CD4-positive, alpha-beta T cell treated with Interferon alpha-2 for 1 hour (primary cell): ENCODE measurements at regions not wholly inside any gene's neighbourhood (a gene's known extent, or its start where the extent isn't known, plus 50 kb on each side); places are given as distances from the start of the nearest gene placed in this dataset.
"Not testable (repeated sequence)": the region's sequence is repeated elsewhere in the genome, so short reads cannot be mapped to it uniquely, and the experiment has no call there.

Source experiments
- DNase-seq, 2 donors: peaks; one replicate each; pipeline ENCODE4 v3.0.0-alpha.2; 2020 to 2022

GRCh38 chr20:22529150-22530019 lies 55.0 kb downstream of the FOXA2 start:
- DNase-seq, result no peak

DNA sequence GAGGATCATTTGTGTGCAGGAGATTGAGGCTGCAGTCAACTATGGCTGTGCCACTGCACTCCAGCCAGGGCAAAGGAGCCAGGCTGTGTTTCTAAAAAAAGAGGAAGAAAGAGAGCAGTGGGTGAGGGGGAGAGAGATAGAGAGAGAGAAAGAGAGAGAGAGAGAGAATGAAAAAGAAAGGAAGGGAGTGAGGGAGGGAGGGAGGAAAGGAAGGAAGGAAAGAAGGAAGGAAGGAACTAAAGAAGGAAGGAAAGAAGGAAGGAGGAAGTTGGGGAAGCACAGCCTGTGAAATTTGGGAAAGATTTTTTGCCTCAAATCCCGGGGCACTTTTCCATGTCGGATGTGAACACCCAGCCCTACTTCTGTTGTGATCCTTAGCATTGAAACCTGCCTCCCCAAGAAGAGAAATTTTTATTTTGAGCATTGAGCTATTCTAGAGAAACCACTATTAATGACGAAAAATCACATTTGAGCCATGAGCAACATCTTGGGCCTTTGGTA lies 57.8 kb downstream of the FOXA2 start:
- DNase-seq, result no peak

DNA sequence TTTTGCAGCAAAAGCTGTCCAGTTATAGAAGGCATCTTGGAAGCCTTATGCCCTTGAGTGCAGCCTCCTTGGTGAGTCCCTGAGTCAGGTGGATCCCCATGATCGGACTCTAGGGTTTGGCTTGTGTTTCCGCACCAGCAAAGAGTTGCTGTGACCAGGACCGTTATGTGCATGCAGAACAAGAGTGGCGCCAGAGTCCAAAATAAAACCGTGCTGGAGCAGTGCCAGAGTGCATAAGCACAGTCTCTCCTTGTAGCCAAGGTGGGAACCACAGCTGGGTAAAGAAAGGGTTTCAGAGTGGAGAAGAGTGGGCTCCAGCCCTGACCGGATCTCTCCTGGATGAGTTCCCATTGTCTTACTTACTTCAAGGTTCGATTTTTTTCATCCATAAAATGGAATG lies 58.6 kb downstream of the FOXA2 start:
- no peak for DNase-seq

- DNase-seq, result no peak
These were observed 59.1 kb downstream of the FOXA2 start for GRCh38 chr20:22525069-22525820.

DNA sequence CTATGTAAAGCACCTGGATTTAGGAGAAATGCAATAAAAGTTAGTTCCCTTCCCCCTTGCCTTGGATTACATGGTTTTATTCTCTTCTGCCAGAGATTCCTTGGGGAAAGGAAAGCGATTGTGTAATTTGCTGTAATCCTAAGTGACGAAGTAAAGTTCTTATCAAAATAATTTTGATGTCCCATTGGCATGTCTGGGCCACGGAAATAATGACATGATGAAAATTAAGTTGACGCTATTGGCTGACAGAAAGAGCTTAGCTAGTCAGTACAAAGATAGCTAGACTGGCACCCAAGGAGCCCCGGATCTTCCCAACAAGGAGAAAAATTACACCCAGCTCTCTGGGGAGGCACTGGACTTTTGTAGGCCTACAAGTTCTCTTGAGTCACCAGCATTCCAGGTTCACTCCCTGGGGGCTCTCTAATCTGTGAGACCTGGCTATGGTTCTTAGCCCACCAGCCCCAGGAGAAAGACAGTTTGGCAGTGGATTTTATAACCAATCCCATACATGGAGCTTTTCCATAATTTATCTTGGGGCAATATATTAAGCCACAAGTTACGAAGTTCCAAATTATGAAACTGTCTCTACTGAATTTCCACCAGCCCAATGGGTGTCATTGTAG lies 59.9 kb downstream of the FOXA2 start:
- no peak for DNase-seq

GRCh38 chr20:22523499-22524392 lies 60.6 kb downstream of the FOXA2 start:
- DNase-seq, result no peak

- DNase-seq, result no peak
These were observed 61.3 kb downstream of the FOXA2 start for GRCh38 chr20:22523128-22523498.

- no peak for DNase-seq
These were observed 61.7 kb downstream of the FOXA2 start for GRCh38 chr20:22522701-22523100.

- not testable (repeated sequence) for DNase-seq
These were observed 62.4 kb downstream of the FOXA2 start for GRCh38 chr20:22521940-22522339.

DNA sequence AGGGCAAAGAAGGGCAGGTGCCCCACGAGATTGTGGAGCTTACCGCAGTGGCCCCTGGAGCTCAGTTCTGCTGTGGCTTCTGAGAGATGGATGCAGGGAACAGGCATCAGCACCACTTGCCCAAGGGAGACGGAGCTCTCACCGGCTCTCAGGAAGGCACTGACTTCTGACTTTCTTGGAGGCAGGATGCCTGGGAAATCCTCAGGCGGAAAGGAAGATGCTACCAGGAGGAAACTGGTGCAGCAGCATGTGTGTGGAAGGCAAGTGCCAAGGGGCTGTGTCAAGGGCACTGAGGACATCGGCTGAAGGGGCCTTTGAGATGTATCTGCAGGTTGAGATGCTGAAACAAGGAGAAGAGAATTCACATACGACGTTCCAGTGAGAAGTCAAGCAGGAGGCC lies 64.0 kb downstream of the FOXA2 start:
- DNase-seq, result no peak

DNA sequence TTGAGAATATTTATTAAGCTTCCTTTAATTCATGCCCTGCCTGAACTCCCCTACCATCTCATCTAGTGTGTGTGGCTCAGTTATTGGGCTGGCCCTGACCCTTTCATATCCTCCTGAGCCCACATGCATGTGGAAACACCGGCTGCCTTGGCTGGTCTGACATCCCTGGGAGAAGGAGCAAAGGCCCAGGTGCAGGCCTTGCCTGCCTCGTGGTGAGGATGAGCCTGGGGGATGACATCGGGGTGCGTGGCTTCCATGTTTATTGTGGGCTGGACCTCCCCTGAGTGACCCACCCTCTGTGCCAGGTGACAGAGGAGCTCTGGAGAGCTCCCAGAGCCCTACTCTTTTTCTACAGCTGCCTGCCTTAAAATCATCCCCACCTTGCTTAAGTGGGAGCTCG lies 69.1 kb downstream of the FOXA2 start:
- DNase-seq, result no peak

- DNase-seq, result no peak
These were observed 70.8 kb downstream of the FOXA2 start for GRCh38 chr20:22513574-22513973.

- DNase-seq, result no peak
These were observed 71.4 kb downstream of the FOXA2 start for GRCh38 chr20:22512911-22513489.

- DNase-seq, result no peak
These were observed 72.1 kb downstream of the FOXA2 start for GRCh38 chr20:22511943-22512910.

- DNase-seq, result no peak
These were observed 74.6 kb downstream of the FOXA2 start for GRCh38 chr20:22509843-22510147.

GRCh38 chr20:22509090-22509842 lies 75.1 kb downstream of the FOXA2 start:
- DNase-seq, result no peak

- DNase-seq, result no peak
These were observed 75.9 kb downstream of the FOXA2 start for GRCh38 chr20:22508426-22508825.

GRCh38 chr20:22507240-22507961 lies 77.0 kb downstream of the FOXA2 start:
- DNase-seq, result no peak

DNA sequence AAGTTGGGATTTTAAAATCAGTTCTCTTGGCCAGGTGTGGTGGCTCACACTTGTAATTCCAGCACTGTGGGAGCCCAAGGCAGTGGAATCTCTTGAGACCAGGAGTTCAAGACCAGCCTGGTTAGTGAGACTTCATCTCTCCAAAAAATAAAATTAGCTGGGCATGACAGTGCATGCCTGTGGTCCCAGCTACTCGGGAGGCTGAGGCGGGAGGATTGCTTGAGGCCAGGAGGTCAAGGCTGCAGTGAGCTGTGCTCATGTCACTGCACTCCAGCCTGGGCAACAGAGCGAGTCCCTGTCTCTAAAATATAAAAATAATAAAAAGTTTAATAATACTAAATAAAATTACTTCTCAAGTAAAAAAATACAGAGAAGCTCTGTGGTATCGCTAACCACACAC lies 77.5 kb downstream of the FOXA2 start:
- no peak for DNase-seq
